HG02938 (cell line): ENCODE measurements at regions not wholly inside any gene's neighbourhood (a gene's known extent, or its start where the extent isn't known, plus 50 kb on each side); places are given as distances from the start of the nearest gene placed in this dataset.

Source experiments
- ATAC-seq: cut with Tn5 transposase; IDR thresholded peaks from one replicate; pipeline ENCODE4 v1.9.1; 2021; ENCODE audit warnings: mild to moderate bottlenecking, moderate library complexity; ENCODE audit not compliant: unreplicated experiment

DNA sequence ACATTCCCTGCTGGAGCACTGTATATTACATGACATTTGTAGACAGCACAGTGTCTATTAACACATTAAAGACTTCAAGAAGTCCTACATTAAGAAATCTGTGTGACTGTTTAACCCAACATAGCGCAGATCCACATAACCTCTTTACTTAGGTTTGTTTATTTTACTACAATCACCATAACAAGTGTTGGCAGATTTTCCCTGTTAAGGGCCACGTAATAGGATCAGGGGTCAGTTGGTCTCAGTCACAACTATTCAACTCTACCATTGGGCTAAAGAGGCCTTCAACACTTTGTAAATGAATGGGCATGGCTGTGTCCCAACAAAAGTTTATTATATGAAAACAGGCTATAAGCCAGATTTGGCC, 51.3 kb upstream of the ADORA2B start:
- ATAC-seq = no peak

DNA sequence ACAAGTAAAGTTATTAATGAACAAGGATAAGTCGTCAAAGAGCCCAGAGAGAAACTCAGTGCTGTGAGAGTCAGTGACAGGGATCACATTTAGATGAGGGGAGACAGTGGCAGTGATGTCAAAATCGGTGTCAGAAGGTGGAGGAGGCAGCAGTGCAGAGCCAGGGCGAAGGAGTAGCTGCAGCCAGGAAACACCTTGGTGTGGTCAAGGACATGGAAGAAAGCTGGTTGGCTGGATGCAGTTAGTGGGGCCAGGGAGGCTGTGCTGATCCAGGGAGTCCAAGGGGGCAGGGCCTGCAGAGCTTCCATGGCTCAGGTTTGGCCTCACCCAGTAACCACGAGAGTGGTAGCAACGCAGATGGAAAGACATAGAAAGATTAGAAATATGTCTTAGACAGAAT, 50.7 kb upstream of the ADORA2B start:
- no peak for ATAC-seq

DNA sequence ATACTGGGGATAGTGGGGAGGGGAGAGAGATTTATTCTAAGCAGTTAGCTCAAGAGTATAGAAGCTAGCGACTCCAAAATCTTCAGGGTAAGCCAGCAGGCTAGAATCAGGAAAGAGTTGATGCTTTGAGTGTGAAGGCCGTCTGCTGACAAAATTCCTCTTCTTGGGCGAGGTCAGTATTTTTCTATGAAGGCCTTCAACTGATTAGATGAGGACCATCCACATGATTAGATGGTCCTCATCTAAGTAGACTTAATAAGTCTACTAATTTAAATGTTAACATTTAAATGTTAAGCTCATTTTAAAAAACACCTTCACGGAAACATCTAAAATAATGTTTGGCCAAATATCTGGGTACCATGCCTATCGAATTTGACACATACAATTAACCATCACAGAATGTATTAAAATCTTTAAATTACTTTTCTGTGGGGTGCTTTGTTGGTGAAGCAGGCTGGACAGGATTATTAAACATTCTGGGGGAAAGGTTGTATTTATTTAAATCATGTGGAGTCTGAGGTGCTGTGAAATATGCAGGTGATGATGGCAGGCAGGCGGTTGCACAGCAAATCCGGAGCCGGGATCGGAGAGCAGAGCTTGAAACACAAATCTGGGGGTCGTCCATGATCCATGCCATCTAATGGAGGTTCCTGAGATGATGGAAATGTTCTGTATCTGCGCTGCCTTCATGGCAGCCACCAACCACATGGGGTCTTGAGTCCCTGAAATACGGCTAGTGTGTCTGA, 49.8 kb upstream of the ADORA2B start:
- ATAC-seq = no peak
